ENCODE measurements at regions not wholly inside any gene's neighbourhood (a gene's known extent, or its start where the extent isn't known, plus 50 kb on each side); places are given as distances from the start of the nearest gene placed in this dataset.

- Histone ChIP-seq H3K9me3 (ENCODE audit: control insufficient read depth, insufficient read depth, low read length) (0 out of 2 replicates have a peak, but pooled peaks cover 3% of the 10 kb centered on the region), H3K27ac (ENCODE audit: insufficient read depth, low read length) (no peak overlapping the region), H2BK120ac (ENCODE audit: low read depth, low read length) (no peak overlapping the region), H3K79me1 (ENCODE audit: low read depth in 1 of 2, low read length in 2 of 2) (no peaks in the 10 kb centered on the region), H3K18ac (ENCODE audit: low read depth, low read length) (no peak overlapping the region), H3K27me3 (ENCODE audit: control insufficient read depth, insufficient read depth, low read length) (no peaks in the 10 kb centered on the region), H3K9me1 (ENCODE audit: insufficient read depth, low read length) (no peaks in the 10 kb centered on the region), H3K14ac (replicated peaks; ENCODE audit: low read depth, low read length) (no peak overlapping the region), H2BK15ac (ENCODE audit: low read depth, low read length) (no peak overlapping the region), H2AK5ac (ENCODE audit: low read depth, low read length) (no peak overlapping the region), H3K9ac (ENCODE audit: low read depth, low read length) (no peak overlapping the region), H2AFZ (replicated peaks; ENCODE audit: low read length, poor library complexity) (no peak overlapping the region), H3K4ac (ENCODE audit: low read depth, low read length) (no peak overlapping the region), H4K20me1 (ENCODE audit: insufficient read depth, low read length) (no peaks in the 10 kb centered on the region), H4K91ac (ENCODE audit: insufficient read depth, low read depth, low read length) (no peak overlapping the region), H3K36me3 (ENCODE audit: control insufficient read depth, insufficient read depth, low read length) (no peaks in the 10 kb centered on the region), H4K5ac (ENCODE audit: low read depth, low read length) (no peak overlapping the region), H3K56ac (ENCODE audit: extremely low read depth, insufficient read depth, low read length) (no peak overlapping the region), H3K4me1 (ENCODE audit: control insufficient read depth, insufficient read depth, low read length) (no peaks in the 10 kb centered on the region), H3K23ac (ENCODE audit: low read depth, low read length) (no peak overlapping the region), H4K8ac (ENCODE audit: low read depth in 2 of 2, low read length in 2 of 2) (no peak overlapping the region), H2AK9ac (replicated peaks; ENCODE audit: low read depth, low read length, poor library complexity) (no peak overlapping the region), H3K4me2 (ENCODE audit: low read depth, low read length) (no peak overlapping the region), H2BK20ac (ENCODE audit: low read depth, low read length) (no peak overlapping the region), H2BK5ac (ENCODE audit: low read depth, low read length, poor library complexity, severe bottlenecking) (no peak overlapping the region), H3K4me3 (ENCODE audit: insufficient read depth, low read depth, low read length) (no peak overlapping the region)
- intact Hi-C loops (cut with micrococcal nuclease) = no loop called here
- BruUV-seq (replicated peaks) = no TSS peak
- TF ChIP-seq USF2 (IDR thresholded peaks at IDR 0.05; ENCODE audit: low read depth, low read length) = no peak
- no peak for TF ChIP-seq ELK1 (IDR thresholded peaks at IDR 0.05; ENCODE audit: borderline replicate concordance, low read depth, low read length)
- no peak for TF ChIP-seq RAD21 (IDR thresholded peaks at IDR 0.05; ENCODE audit: low read length)
- no peak for TF ChIP-seq POLR2A (IDR thresholded peaks at IDR 0.05; ENCODE audit: low read depth, low read length)
- no peak for TF ChIP-seq CEBPB (IDR thresholded peaks at IDR 0.05; ENCODE audit: low read depth, low read length)
- TF ChIP-seq NFE2L2 (IDR thresholded peaks at IDR 0.05; ENCODE audit: low read depth, low read length) = no peak
- POLR2A ChIA-PET (ENCODE audit: unreplicated experiment) = no interaction called here
- no CpG with 5 or more reads among the region's 2 CpGs for WGBS, 2 experiments (ENCODE audit: extremely low coverage in 2 of 2, insufficient read length in 1 of 2)
- in situ Hi-C loops (cut with MboI; ENCODE audit: low sequenced_read_pairs) = no loop called here
- no peak for ATAC-seq (ENCODE audit: low read depth)
- dilution Hi-C loops (cut with HindIII; ENCODE audit: low sequenced_read_pairs, unreplicated experiment) = no loop called here
- DNase-seq = no peak
- CTCF ChIA-PET = no interaction called here
These were observed 190.3 kb downstream of the KIF2B start for GRCh38 chr17:54013072-54013471.

All from IMR-90 (cell line).